ENCODE measurements at regions not wholly inside any gene's neighbourhood (a gene's known extent, or its start where the extent isn't known, plus 50 kb on each side); places are given as distances from the start of the nearest gene placed in this dataset.
"Not testable (repeated sequence)": the region's sequence is repeated elsewhere in the genome, so short reads cannot be mapped to it uniquely, and the experiment has no call there.

GRCh38 chr4:124105212-124105611, 607.3 kb downstream of the ANKRD50 start:
- DNase-seq (ENCODE audit: low spot score) = no peak

GRCh38 chr4:124111411-124111810, 601.1 kb downstream of the ANKRD50 start:
- DNase-seq (ENCODE audit: low spot score) = no peak

GRCh38 chr4:124111922-124112321, 600.6 kb downstream of the ANKRD50 start:
- no peak for DNase-seq (ENCODE audit: low spot score)

GRCh38 chr4:124118061-124118460, 594.5 kb downstream of the ANKRD50 start:
- DNase-seq (ENCODE audit: low spot score) = no peak

GRCh38 chr4:124121461-124121971, 591.0 kb downstream of the ANKRD50 start:
- no peak for DNase-seq (ENCODE audit: low spot score)

- DNase-seq (ENCODE audit: low spot score) = no peak
Observed at GRCh38 chr4:124123181-124123580, 589.4 kb downstream of the ANKRD50 start.

GRCh38 chr4:124123721-124124120, 588.8 kb downstream of the ANKRD50 start:
- DNase-seq (ENCODE audit: low spot score) = no peak

GRCh38 chr4:124131324-124131723, 581.2 kb downstream of the ANKRD50 start:
- DNase-seq (ENCODE audit: low spot score) = not testable (repeated sequence)

GRCh38 chr4:124132161-124132560, 580.4 kb downstream of the ANKRD50 start:
- DNase-seq (ENCODE audit: low spot score) = no peak

- no peak for DNase-seq (ENCODE audit: low spot score)
Observed at GRCh38 chr4:124133753-124134152, 578.8 kb downstream of the ANKRD50 start.

GRCh38 chr4:124135409-124135813, 577.1 kb downstream of the ANKRD50 start:
- DNase-seq (ENCODE audit: low spot score) = no peak

- no peak for DNase-seq (ENCODE audit: low spot score)
Observed at GRCh38 chr4:124139044-124139443, 573.5 kb downstream of the ANKRD50 start.

- DNase-seq (ENCODE audit: low spot score) = no peak
Observed at GRCh38 chr4:124143632-124144031, 568.9 kb downstream of the ANKRD50 start.

- no peak for DNase-seq (ENCODE audit: low spot score)
Observed at GRCh38 chr4:124144238-124144654, 568.3 kb downstream of the ANKRD50 start.

GRCh38 chr4:124146068-124146467, 566.5 kb downstream of the ANKRD50 start:
- no peak for DNase-seq (ENCODE audit: low spot score)

GRCh38 chr4:124151031-124151430, 561.5 kb downstream of the ANKRD50 start:
- DNase-seq (ENCODE audit: low spot score) = no peak

- DNase-seq (ENCODE audit: low spot score) = no peak
Observed at GRCh38 chr4:124152132-124152531, 560.4 kb downstream of the ANKRD50 start.

GRCh38 chr4:124155239-124155638, 557.3 kb downstream of the ANKRD50 start:
- no peak for DNase-seq (ENCODE audit: low spot score)

GRCh38 chr4:124157396-124158083, 555.0 kb downstream of the ANKRD50 start:
- DNase-seq (ENCODE audit: low spot score) = no peak

GRCh38 chr4:124163401-124163800, 549.1 kb downstream of the ANKRD50 start:
- no peak for DNase-seq (ENCODE audit: low spot score)

GRCh38 chr4:124167602-124168001, 544.9 kb downstream of the ANKRD50 start:
- no peak for DNase-seq (ENCODE audit: low spot score)

- not testable (repeated sequence) for DNase-seq (ENCODE audit: low spot score)
Observed at GRCh38 chr4:124169524-124169923, 543.0 kb downstream of the ANKRD50 start.

GRCh38 chr4:124173912-124174311, 538.6 kb downstream of the ANKRD50 start:
- DNase-seq (ENCODE audit: low spot score) = no peak

Data from HuH-7.5 (cell line).